H1 (cell line): ENCODE measurements at regions not wholly inside any gene's neighbourhood (a gene's known extent, or its start where the extent isn't known, plus 50 kb on each side); places are given as distances from the start of the nearest gene placed in this dataset.

ENCODE experiments used
- CTCF ChIA-PET: fragments of 300-600 bp; sonication (Branson Sonifier 250); formaldehyde crosslinking; loops from one replicate; lab custom pipeline; 2021; ENCODE audit not compliant: partially characterized antibody; lab: Charles Lee
- POLR2A ChIA-PET: fragments of 300-600 bp; sonication (Branson Sonifier 250); formaldehyde crosslinking; loops from one replicate; lab custom pipeline; 2021; ENCODE audit warnings: inconsistent platforms; ENCODE audit not compliant: partially characterized antibody; lab: Charles Lee
- DNase-seq, 2 experiments: peaks; one replicate each; pipeline versions ENCODE4 v3.0.0 to v3.0.0-alpha.2; 2010 to 2022; ENCODE audit warnings: low spot score in 2 of 2, low read depth in 1 of 2, mixed read lengths in 1 of 2
- FAIRE-seq: peaks from 2 replicates; lab custom pipeline; 2011; peaks lifted over from hg19 to GRCh38; lab: Jason Lieb, UNC
- H2AFZ ChIP-seq: 2 replicates; pipeline ENCODE4 v1.8.1; 2012; ENCODE audit warnings: low read length, inconsistent platforms
- H2AK5ac ChIP-seq: 2 replicates; pipeline ENCODE4 v1.6.1; 2013; ENCODE audit warnings: low read depth, low read length
- H2BK120ac ChIP-seq: replicated peaks from 2 replicates; pipeline ENCODE3; 2013; ENCODE audit warnings: low read depth, low read length, inconsistent platforms
- H2BK12ac ChIP-seq: 2 replicates; pipeline ENCODE4 v1.6.1; 2013; ENCODE audit warnings: low read depth, low read length
- H2BK15ac ChIP-seq: 2 replicates; pipeline ENCODE4 v1.6.1; 2013; ENCODE audit warnings: low read length
- H2BK20ac ChIP-seq: 2 replicates; pipeline ENCODE4 v1.6.1; 2013; ENCODE audit warnings: low read length
- H2BK5ac ChIP-seq: 2 replicates; pipeline ENCODE4 v1.6.1; 2013; ENCODE audit warnings: low read depth, low read length
- H3K14ac ChIP-seq: 2 replicates; pipeline ENCODE4 v1.6.1; 2013; ENCODE audit warnings: inconsistent platforms; ENCODE audit not compliant: insufficient read length
- H3K18ac ChIP-seq: 2 replicates; pipeline ENCODE4 v1.6.1; 2013; ENCODE audit warnings: low read length; ENCODE audit errors: extremely low read depth
- H3K23ac ChIP-seq: 2 replicates; pipeline ENCODE4 v1.6.1; 2013; ENCODE audit warnings: inconsistent platforms; ENCODE audit not compliant: insufficient read length
- H3K23me2 ChIP-seq: 2 replicates; pipeline ENCODE4 v1.6.1; 2013; ENCODE audit warnings: low read depth, low read length
- H3K27ac ChIP-seq: 2 replicates; pipeline ENCODE4 v1.6.1; 2011; ENCODE audit warnings: low read depth, low read length, inconsistent platforms
- H3K27me3 ChIP-seq, 4 experiments: replicated peaks in 1 of 4; 1 replicate in 1 of 4; 2 replicates in 3 of 4; pipeline versions ENCODE4 v1.6.1 to v1.8.1; 2011 to 2013; ENCODE audit warnings: low read length in 3 of 4, mild to moderate bottlenecking in 3 of 4, inconsistent platforms in 2 of 4, mixed read lengths in 2 of 4, moderate library complexity in 1 of 4; ENCODE audit not compliant: control insufficient read depth in 3 of 4, insufficient read depth in 3 of 4; ENCODE audit errors: extremely low read depth in 1 of 4
- H3K36me3 ChIP-seq, 4 experiments: 2 replicates each; pipeline versions ENCODE4 v1.6.1 to v1.8.1; 2011 to 2013; ENCODE audit warnings: mild to moderate bottlenecking in 4 of 4, low read length in 3 of 4, moderate library complexity in 2 of 4, control low read depth in 1 of 4, inconsistent platforms in 1 of 4; ENCODE audit not compliant: insufficient read depth in 4 of 4, control insufficient read depth in 2 of 4
- H3K4ac ChIP-seq: replicated peaks from 2 replicates; pipeline ENCODE3; 2013; ENCODE audit warnings: low read length, low read depth, mixed read lengths, inconsistent platforms; ENCODE audit not compliant: insufficient read length
- H3K4me1 ChIP-seq, 4 experiments: replicated peaks in 1 of 4; 1 replicate in 1 of 4; 2 replicates in 3 of 4; pipeline versions ENCODE4 v1.6.1 to v1.8.1; 2011 to 2013; ENCODE audit warnings: low read length in 3 of 4, inconsistent platforms in 2 of 4, mixed read lengths in 1 of 4; ENCODE audit not compliant: insufficient read depth in 4 of 4, control insufficient read depth in 3 of 4
- H3K4me2 ChIP-seq, 2 experiments: 2 replicates each; pipeline versions ENCODE4 v1.6.1 to v1.8.1; 2011 to 2013; ENCODE audit warnings: low read depth in 2 of 2, low read length in 2 of 2, control low read depth in 1 of 2, inconsistent platforms in 1 of 2, mild to moderate bottlenecking in 1 of 2; ENCODE audit not compliant: insufficient read depth in 1 of 2
- H3K4me3 ChIP-seq, 4 experiments: fragments of 200-600, 300-600 bp in 1 of 4; sonication (generic), shearing (Covaris generic), sonication (Bioruptor Twin) in 1 of 4; 2 replicates each; pipeline versions ENCODE4 v1.5.1 to v1.8.1; 2011 to 2016; ENCODE audit warnings: low read length in 4 of 4, low read depth in 3 of 4, control low read depth in 2 of 4, inconsistent platforms in 2 of 4, mild to moderate bottlenecking in 2 of 4, mixed read lengths in 1 of 4, moderate library complexity in 1 of 4; ENCODE audit not compliant: insufficient read depth in 2 of 4; ENCODE audit errors: extremely low read depth in 1 of 4
- H3K56ac ChIP-seq: replicated peaks from 2 replicates; pipeline ENCODE3; 2013; ENCODE audit warnings: low read depth, mild to moderate bottlenecking, mixed read lengths, low read length, inconsistent platforms; ENCODE audit not compliant: insufficient read length
- H3K79me1 ChIP-seq: 2 replicates; pipeline ENCODE4 v1.6.1; 2013; ENCODE audit warnings: low read depth, low read length, control low read depth
- H3K79me2 ChIP-seq, 2 experiments: 2 replicates each; pipeline versions ENCODE4 v1.6.1 to v1.8.1; 2012 to 2013; ENCODE audit warnings: low read length in 2 of 2, mild to moderate bottlenecking in 2 of 2, inconsistent platforms in 1 of 2; ENCODE audit not compliant: insufficient read depth in 2 of 2, control insufficient read depth in 1 of 2
- H3K9ac ChIP-seq, 4 experiments: replicated peaks in 1 of 4; 1 replicate in 1 of 4; 2 replicates in 3 of 4; pipeline versions ENCODE4 v1.6.1 to v1.8.1; 2011 to 2013; ENCODE audit warnings: low read depth in 3 of 4, low read length in 3 of 4, control low read depth in 2 of 4, mild to moderate bottlenecking in 2 of 4, moderate library complexity in 2 of 4, inconsistent platforms in 1 of 4; ENCODE audit errors: extremely low read depth in 1 of 4
- H3K9me3 ChIP-seq, 2 experiments: 2 replicates each; pipeline versions ENCODE4 v1.6.1 to v1.8.1; 2012 to 2013; ENCODE audit warnings: mild to moderate bottlenecking in 2 of 2, moderate library complexity in 2 of 2, control low read depth in 1 of 2, inconsistent platforms in 1 of 2, low read depth in 1 of 2, low read length in 1 of 2, mixed read lengths in 1 of 2; ENCODE audit not compliant: insufficient read depth in 2 of 2
- H4K20me1 ChIP-seq, 2 experiments: replicated peaks in 1 of 2; 2 replicates each; pipeline versions ENCODE3 to v1.8.1; 2011 to 2013; ENCODE audit warnings: inconsistent platforms in 2 of 2, low read length in 2 of 2, mild to moderate bottlenecking in 1 of 2; ENCODE audit not compliant: insufficient read depth in 2 of 2, control insufficient read depth in 1 of 2
- H4K5ac ChIP-seq: 2 replicates; pipeline ENCODE4 v1.6.1; 2013; ENCODE audit warnings: low read length, low read depth, mixed read lengths, inconsistent platforms; ENCODE audit not compliant: insufficient read length
- H4K8ac ChIP-seq: 2 replicates; pipeline ENCODE4 v1.8.0; 2013; ENCODE audit warnings: mild to moderate bottlenecking, moderate library complexity, low read length, inconsistent platforms; ENCODE audit not compliant: insufficient read depth; ENCODE audit errors: extremely low read depth
- H4K91ac ChIP-seq: replicated peaks from 2 replicates; pipeline ENCODE3; 2013; ENCODE audit warnings: low read length, mixed read lengths, inconsistent platforms; ENCODE audit not compliant: insufficient read length
- CBX5 ChIP-seq: fragments of 300-800, 300-1000 bp; sonication (generic); IDR thresholded peaks from 2 replicates; pipeline ENCODE4 v1.7.1; 2016; ENCODE audit warnings: antibody characterized with exemption, low read length, low read depth
- CHD1 ChIP-seq: IDR thresholded peaks from 2 replicates; pipeline ENCODE4 v1.6.1; 2012; ENCODE audit warnings: low read depth, low read length, improper control_type of control experiment
- CREB1 ChIP-seq: IDR thresholded peaks from 2 replicates; pipeline ENCODE4 v1.6.1; 2012; ENCODE audit warnings: inconsistent platforms
- JUND ChIP-seq: IDR thresholded peaks from 2 replicates; pipeline ENCODE4 v1.6.1; 2011; ENCODE audit warnings: mild to moderate bottlenecking, improper control_type of control experiment, low read length
- KDM5A ChIP-seq: fragments of 200-600 bp; IDR thresholded peaks from 2 replicates; pipeline ENCODE4 v1.7.1; 2012; ENCODE audit warnings: mild to moderate bottlenecking, low read length, inconsistent platforms, mixed read lengths
- POLR2AphosphoS5 ChIP-seq: IDR thresholded peaks from 2 replicates; pipeline ENCODE4 v1.6.1; 2011; ENCODE audit warnings: low read depth, low read length
- RFX5 ChIP-seq: IDR thresholded peaks from 2 replicates; pipeline ENCODE4 v1.6.1; 2011; ENCODE audit warnings: low read depth, low read length, improper control_type of control experiment, borderline replicate concordance
- SIRT6 ChIP-seq: IDR thresholded peaks from one replicate; pipeline ENCODE4 v1.7.1; 2012; ENCODE audit warnings: low read length, inconsistent platforms
- SP4 ChIP-seq: IDR thresholded peaks from 2 replicates; pipeline ENCODE4 v1.6.1; 2012; ENCODE audit warnings: low read length, inconsistent platforms
- TAF7 ChIP-seq: optimal IDR thresholded peaks from 2 replicates; pipeline ENCODE3; 2011; ENCODE audit warnings: low read depth, mild to moderate bottlenecking, inconsistent platforms, low read length, moderate library complexity, borderline replicate concordance
- TBP ChIP-seq: IDR thresholded peaks from 2 replicates; pipeline ENCODE4 v1.6.1; 2011; ENCODE audit warnings: low read depth, low read length, improper control_type of control experiment
- TCF12 ChIP-seq: IDR thresholded peaks from 2 replicates; pipeline ENCODE4 v1.6.1; 2011; ENCODE audit warnings: low read depth, mild to moderate bottlenecking, low read length
- WGBS, 2 experiments: shearing (Covaris generic) in 1 of 2; methylation state at CpG; one replicate each; pipeline versions ENCODE4 v1.1.6 to v1.1.7; 2013 to 2015; ENCODE audit warnings: low lambda C conversion rate in 2 of 2, mixed read lengths in 2 of 2, inconsistent platforms in 1 of 2, low coverage in 1 of 2, missing lambda C conversion rate in 1 of 2; ENCODE audit not compliant: insufficient replicate concordance in 2 of 2, insufficient coverage in 1 of 2, insufficient read length in 1 of 2; ENCODE audit errors: extremely low coverage in 1 of 2, missing lambda C conversion rate in 1 of 2; 5-methylcytosine and 5-hydroxymethylcytosine counted together
- TF ChIP-seq, protein P1 (sequence below): IDR thresholded peaks from 2 replicates; pipeline ENCODE4 v1.6.1; 2012; ENCODE audit warnings: inconsistent platforms
- TF ChIP-seq, protein P2 (sequence below), 3 experiments: IDR thresholded peaks; 1 replicate in 2 of 3; 2 replicates in 1 of 3; pipeline versions ENCODE4 v1.5.1 to v1.6.1; 2011; ENCODE audit warnings: low read length in 3 of 3, mild to moderate bottlenecking in 3 of 3, inconsistent platforms in 2 of 3, low read depth in 1 of 3, moderate library complexity in 1 of 3; ENCODE audit not compliant: insufficient read depth in 1 of 3; ENCODE audit errors: control extremely low read depth in 1 of 3

DNA sequence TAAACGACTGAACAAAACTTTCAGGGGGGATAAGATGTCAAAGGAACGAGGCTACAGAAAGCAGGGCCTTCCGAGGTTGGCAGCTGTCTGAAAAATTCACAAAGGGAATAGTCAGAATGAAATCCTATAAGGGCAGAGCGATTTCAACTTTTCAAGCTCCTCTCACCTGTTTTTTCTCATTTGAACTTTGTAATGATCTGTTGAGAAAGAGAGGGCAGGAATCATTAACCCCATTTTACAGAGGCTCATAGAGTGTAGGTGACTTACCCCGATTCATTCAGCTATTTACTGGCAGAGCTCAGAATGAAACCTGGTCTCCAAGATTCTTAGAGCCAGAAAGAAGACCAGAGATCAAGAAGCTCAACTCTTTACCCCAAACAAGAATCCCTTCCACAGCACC is 266.1 kb upstream of the ARID1B start:
- H3K4me1 ChIP-seq, result no peaks in the 10 kb centered on the region
- H2BK15ac ChIP-seq, result no peak overlapping the region
- no peak for FAIRE-seq
- TF ChIP-seq KDM5A (no peak), TCF12 (no peak), CBX5 (no peak), CHD1 (no peak), RFX5 (no peak), CREB1 (no peak), SP4 (no peak), JUND (no peak), SIRT6 (no peak), TAF7 (no peak), TBP (no peak), POLR2AphosphoS5 (no peak)
- TF ChIP-seq, protein P1, sequence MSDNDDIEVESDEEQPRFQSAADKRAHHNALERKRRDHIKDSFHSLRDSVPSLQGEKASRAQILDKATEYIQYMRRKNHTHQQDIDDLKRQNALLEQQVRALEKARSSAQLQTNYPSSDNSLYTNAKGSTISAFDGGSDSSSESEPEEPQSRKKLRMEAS, result no peak
- TF ChIP-seq, protein P2, sequence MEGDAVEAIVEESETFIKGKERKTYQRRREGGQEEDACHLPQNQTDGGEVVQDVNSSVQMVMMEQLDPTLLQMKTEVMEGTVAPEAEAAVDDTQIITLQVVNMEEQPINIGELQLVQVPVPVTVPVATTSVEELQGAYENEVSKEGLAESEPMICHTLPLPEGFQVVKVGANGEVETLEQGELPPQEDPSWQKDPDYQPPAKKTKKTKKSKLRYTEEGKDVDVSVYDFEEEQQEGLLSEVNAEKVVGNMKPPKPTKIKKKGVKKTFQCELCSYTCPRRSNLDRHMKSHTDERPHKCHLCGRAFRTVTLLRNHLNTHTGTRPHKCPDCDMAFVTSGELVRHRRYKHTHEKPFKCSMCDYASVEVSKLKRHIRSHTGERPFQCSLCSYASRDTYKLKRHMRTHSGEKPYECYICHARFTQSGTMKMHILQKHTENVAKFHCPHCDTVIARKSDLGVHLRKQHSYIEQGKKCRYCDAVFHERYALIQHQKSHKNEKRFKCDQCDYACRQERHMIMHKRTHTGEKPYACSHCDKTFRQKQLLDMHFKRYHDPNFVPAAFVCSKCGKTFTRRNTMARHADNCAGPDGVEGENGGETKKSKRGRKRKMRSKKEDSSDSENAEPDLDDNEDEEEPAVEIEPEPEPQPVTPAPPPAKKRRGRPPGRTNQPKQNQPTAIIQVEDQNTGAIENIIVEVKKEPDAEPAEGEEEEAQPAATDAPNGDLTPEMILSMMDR (IDR thresholded peaks at IDR 0.05; ENCODE audit: control extremely low read depth in 1 of 3, insufficient read depth in 1 of 3, low read depth in 1 of 3, low read length in 3 of 3), result no peak

More for the DNA sequence above, 266.1 kb upstream of the ARID1B start:
- Histone ChIP-seq H2AFZ (0 out of 2 replicates have a peak overlapping the region, but pooled peaks have one; percentile 20), H3K23ac (no peak overlapping the region), H3K23me2 (no peaks in the 10 kb centered on the region), H3K14ac (no peak overlapping the region), H3K18ac (no peak overlapping the region), H3K36me3 (no peaks in the 10 kb centered on the region), H3K4ac (no peak overlapping the region), H3K56ac (no peak overlapping the region), H3K4me3 (no peak overlapping the region), H4K5ac (no peak overlapping the region), H4K8ac (no peak overlapping the region), H3K27me3 (no peaks in the 10 kb centered on the region), H3K9ac (no peak overlapping the region), H2BK5ac (no peak overlapping the region), H3K27ac (no peak overlapping the region), H3K79me1 (no peaks in the 10 kb centered on the region; the same call in 1 of the 2 replicates), H3K79me2 (no peaks in the 10 kb centered on the region), H4K20me1 (no peaks in the 10 kb centered on the region), H2BK120ac (no peak overlapping the region), H3K4me2 (no peak overlapping the region), H2AK5ac (no peak overlapping the region), H2BK12ac (no peak overlapping the region), H2BK20ac (no peak overlapping the region), H4K91ac (no peak overlapping the region), H3K9me3 (no peaks in the 10 kb centered on the region)
- POLR2A ChIA-PET, result no interaction called here
- 88% methylated on average over 5 of the region's 5 CpGs; no CpG with 5 or more reads in 1 of the 2 experiments for WGBS, 2 experiments
- no peak for DNase-seq
- CTCF ChIA-PET, result interaction anchor here (1.1 kb wide), 1 partner anchor 14 kb away, joined by 3 read pairs; no protein-coding TSS in a partner anchor
